BE2C (cell line): ENCODE measurements at regions not wholly inside any gene's neighbourhood (a gene's known extent, or its start where the extent isn't known, plus 50 kb on each side); places are given as distances from the start of the nearest gene placed in this dataset.

Experiments
- DNase-seq: peaks from one replicate; pipeline ENCODE4 v3.0.0-alpha.2; 2020
- H3K27me3 ChIP-seq: fragments of 250-450 bp; sonication (Bioruptor Pico); 2 replicates; pipeline ENCODE4 v1.5.1; 2020; ENCODE audit warnings: mild to moderate bottlenecking
- H3K36me3 ChIP-seq: fragments of 250-450 bp; sonication (Bioruptor Pico); 2 replicates; pipeline ENCODE4 v1.5.1; 2020; ENCODE audit warnings: mild to moderate bottlenecking
- H3K4me1 ChIP-seq: fragments of 250-450 bp; sonication (Bioruptor Pico); 2 replicates; pipeline ENCODE4 v1.5.1; 2020
- H3K4me3 ChIP-seq: 2 replicates; pipeline ENCODE4 v1.5.1; 2011; ENCODE audit warnings: low read depth, low read length
- H3K9me3 ChIP-seq: fragments of 250-450 bp; sonication (Bioruptor Pico); 2 replicates; pipeline ENCODE4 v1.5.1; 2020
- TF ChIP-seq, protein P1 (sequence below): IDR thresholded peaks from 2 replicates; pipeline ENCODE4 v1.5.1; 2012; ENCODE audit warnings: mild to moderate bottlenecking, low read depth, low read length

- Histone ChIP-seq H3K27me3 (no peaks in the 10 kb centered on the region), H3K4me1 (no peaks in the 10 kb centered on the region), H3K36me3 (no peaks in the 10 kb centered on the region), H3K9me3 (no peaks in the 10 kb centered on the region), H3K4me3 (no peak overlapping the region)
- TF ChIP-seq, protein P1, sequence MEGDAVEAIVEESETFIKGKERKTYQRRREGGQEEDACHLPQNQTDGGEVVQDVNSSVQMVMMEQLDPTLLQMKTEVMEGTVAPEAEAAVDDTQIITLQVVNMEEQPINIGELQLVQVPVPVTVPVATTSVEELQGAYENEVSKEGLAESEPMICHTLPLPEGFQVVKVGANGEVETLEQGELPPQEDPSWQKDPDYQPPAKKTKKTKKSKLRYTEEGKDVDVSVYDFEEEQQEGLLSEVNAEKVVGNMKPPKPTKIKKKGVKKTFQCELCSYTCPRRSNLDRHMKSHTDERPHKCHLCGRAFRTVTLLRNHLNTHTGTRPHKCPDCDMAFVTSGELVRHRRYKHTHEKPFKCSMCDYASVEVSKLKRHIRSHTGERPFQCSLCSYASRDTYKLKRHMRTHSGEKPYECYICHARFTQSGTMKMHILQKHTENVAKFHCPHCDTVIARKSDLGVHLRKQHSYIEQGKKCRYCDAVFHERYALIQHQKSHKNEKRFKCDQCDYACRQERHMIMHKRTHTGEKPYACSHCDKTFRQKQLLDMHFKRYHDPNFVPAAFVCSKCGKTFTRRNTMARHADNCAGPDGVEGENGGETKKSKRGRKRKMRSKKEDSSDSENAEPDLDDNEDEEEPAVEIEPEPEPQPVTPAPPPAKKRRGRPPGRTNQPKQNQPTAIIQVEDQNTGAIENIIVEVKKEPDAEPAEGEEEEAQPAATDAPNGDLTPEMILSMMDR = no peak
- DNase-seq = no peak
Observed at GRCh38 chr4:18479825-18480224, 458.3 kb upstream of the LCORL start.

DNA sequence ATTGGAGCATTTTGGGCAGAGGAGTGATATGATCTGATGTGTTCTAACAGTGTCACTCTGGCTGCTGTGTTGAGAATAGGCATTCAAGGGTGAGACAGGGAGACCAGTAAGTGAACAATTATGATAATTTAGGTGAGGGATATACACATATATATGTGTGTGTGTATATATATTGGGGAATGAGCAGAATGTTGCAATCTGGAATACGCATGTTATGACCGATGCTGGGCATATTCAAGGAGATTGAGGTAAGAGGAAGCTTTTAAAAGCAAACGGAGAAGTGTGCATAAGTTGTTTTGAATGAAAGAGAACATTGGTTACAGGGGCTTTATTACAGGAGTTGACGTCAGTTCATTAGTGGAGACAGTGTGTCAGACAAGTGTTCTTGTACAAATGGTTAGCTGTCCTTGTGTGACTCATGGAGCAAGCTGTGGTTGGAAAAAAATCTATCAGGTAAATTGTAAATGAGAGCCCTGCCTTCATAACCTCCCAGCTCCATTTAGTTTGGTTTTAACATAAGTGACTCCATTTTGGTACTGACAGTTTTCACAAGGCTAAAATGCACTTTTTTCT, 442.5 kb upstream of the LCORL start:
- Histone ChIP-seq H3K27me3 (no peaks in the 10 kb centered on the region), H3K4me3 (no peak overlapping the region), H3K4me1 (no peaks in the 10 kb centered on the region), H3K9me3 (no peaks in the 10 kb centered on the region), H3K36me3 (no peaks in the 10 kb centered on the region)
- no peak for DNase-seq
- TF ChIP-seq, protein P1 = no peak

DNA sequence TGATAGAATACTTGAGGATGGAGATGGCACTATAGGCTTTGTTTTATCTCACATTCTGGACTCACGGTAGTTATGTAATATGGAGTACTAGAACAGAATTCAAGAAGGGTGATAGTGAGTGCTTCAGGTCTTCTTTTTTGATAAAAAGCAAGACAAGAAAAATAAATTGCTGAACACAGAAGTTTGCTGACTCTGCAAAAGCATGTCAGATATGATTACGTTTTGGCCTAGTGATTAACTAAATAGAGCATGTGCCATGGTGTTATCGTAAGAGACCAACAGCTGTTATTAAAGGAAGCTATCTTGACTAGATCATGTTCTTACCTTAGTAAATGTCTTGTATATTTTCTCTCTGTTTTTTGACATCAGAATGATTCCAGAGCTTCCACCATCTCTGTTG, 436.9 kb upstream of the LCORL start:
- Histone ChIP-seq H3K4me3 (no peak overlapping the region), H3K27me3 (no peaks in the 10 kb centered on the region; the same call in 1 of the 2 replicates), H3K9me3 (no peaks in the 10 kb centered on the region), H3K36me3 (no peaks in the 10 kb centered on the region), H3K4me1 (no peaks in the 10 kb centered on the region)
- DNase-seq = no peak
- TF ChIP-seq, protein P1 = no peak

- TF ChIP-seq, protein P1 = no peak
- no peak for DNase-seq
- no peaks in the 10 kb centered on the region for H3K9me3 ChIP-seq
Observed at GRCh38 chr4:18454349-18454748, 432.8 kb upstream of the LCORL start.

GRCh38 chr4:18445110-18445509, 423.6 kb upstream of the LCORL start:
- H3K27me3 ChIP-seq = peaks cover 3% of the 10 kb centered on the region; the same call in 1 of the 2 replicates
- TF ChIP-seq, protein P1 = no peak
- DNase-seq = no peak
- no peak overlapping the region for H3K4me3 ChIP-seq
- no peaks in the 10 kb centered on the region for H3K36me3 ChIP-seq
- no peaks in the 10 kb centered on the region for H3K4me1 ChIP-seq
- H3K9me3 ChIP-seq = no peaks in the 10 kb centered on the region

More at GRCh38 chr4:18454349-18454748, 432.8 kb upstream of the LCORL start:
- no peak overlapping the region for H3K4me3 ChIP-seq
- H3K4me1 ChIP-seq = no peaks in the 10 kb centered on the region
- H3K36me3 ChIP-seq = no peaks in the 10 kb centered on the region
- H3K27me3 ChIP-seq = peaks cover 3% of the 10 kb centered on the region

- H3K9me3 ChIP-seq = no peaks in the 10 kb centered on the region
- no peak for DNase-seq
- no peaks in the 10 kb centered on the region for H3K36me3 ChIP-seq
- H3K27me3 ChIP-seq = peaks cover 3% of the 10 kb centered on the region; the same call in 1 of the 2 replicates
- TF ChIP-seq, protein P1 = no peak
- H3K4me1 ChIP-seq = no peaks in the 10 kb centered on the region
- H3K4me3 ChIP-seq = no peak overlapping the region
Observed at GRCh38 chr4:18444206-18444605, 422.7 kb upstream of the LCORL start.
